Gastroesophageal sphincter (tissue), 3 donors: ENCODE measurements at regions not wholly inside any gene's neighbourhood (a gene's known extent, or its start where the extent isn't known, plus 50 kb on each side); places are given as distances from the start of the nearest gene placed in this dataset.

Source experiments
- EP300 ChIP-seq: sonication (generic); formaldehyde crosslinking; IDR thresholded peaks from one replicate; pipeline ENCODE4 v1.6.1; 2017; ENCODE audit warnings: antibody characterized with exemption, mild to moderate bottlenecking
- POLR2A ChIP-seq, 2 donors: fragments of 450-650 bp; IDR thresholded peaks; one replicate each; pipeline ENCODE4 v1.6.1; 2017; ENCODE audit warnings: antibody characterized with exemption in 2 of 2, mild to moderate bottlenecking in 2 of 2, moderate library complexity in 1 of 2
- TF ChIP-seq, protein P1 (sequence below), 4 experiments: fragments of 200-600 bp in 2 of 4; fragments of 450-650 bp in 2 of 4; sonication (generic) in 1 of 4; IDR thresholded peaks; one replicate each; pipeline ENCODE4 v1.5.1; 2017 to 2019; ENCODE audit warnings: antibody characterized with exemption in 4 of 4, mild to moderate bottlenecking in 2 of 4, moderate library complexity in 2 of 4

DNA sequence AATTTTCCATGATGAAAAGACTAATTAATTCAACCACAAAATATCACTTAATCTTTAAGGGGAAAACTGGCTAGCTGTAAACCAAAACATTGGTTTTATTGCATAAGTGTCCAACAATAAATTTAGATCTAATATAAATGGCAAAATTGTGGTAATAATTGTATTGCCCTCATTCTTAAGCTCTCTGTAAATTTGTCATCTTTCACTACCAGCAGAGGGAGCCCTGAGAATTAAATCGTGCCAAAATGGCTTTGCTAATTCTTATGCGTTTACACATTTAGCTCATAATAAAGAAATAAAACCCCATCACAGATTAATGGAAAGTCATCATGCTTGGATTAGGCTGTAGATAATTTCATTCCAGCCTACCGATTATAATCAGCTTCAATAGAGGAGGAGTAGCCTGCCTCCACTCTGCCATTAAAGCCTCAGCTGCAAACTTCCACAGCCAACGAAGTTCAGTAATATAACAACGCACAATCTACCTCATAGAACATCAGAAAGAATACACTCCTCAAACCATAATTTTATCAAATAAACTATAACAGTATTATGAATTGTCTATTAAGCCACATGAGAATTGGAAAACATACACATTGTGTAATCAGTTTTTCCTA, 70.0 kb upstream of the ATP5MC3 start:
- TF ChIP-seq EP300 (no peak), POLR2A (IDR thresholded peaks at IDR 0.05) (no peak)
- TF ChIP-seq, protein P1, sequence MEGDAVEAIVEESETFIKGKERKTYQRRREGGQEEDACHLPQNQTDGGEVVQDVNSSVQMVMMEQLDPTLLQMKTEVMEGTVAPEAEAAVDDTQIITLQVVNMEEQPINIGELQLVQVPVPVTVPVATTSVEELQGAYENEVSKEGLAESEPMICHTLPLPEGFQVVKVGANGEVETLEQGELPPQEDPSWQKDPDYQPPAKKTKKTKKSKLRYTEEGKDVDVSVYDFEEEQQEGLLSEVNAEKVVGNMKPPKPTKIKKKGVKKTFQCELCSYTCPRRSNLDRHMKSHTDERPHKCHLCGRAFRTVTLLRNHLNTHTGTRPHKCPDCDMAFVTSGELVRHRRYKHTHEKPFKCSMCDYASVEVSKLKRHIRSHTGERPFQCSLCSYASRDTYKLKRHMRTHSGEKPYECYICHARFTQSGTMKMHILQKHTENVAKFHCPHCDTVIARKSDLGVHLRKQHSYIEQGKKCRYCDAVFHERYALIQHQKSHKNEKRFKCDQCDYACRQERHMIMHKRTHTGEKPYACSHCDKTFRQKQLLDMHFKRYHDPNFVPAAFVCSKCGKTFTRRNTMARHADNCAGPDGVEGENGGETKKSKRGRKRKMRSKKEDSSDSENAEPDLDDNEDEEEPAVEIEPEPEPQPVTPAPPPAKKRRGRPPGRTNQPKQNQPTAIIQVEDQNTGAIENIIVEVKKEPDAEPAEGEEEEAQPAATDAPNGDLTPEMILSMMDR (IDR thresholded peaks at IDR 0.05): peak; percentile 31 to 45 (median 34)
